Ascending aorta (tissue), 2 donors: ENCODE measurements at regions not wholly inside any gene's neighbourhood (a gene's known extent, or its start where the extent isn't known, plus 50 kb on each side); places are given as distances from the start of the nearest gene placed in this dataset.
"Not testable (repeated sequence)": the region's sequence is repeated elsewhere in the genome, so short reads cannot be mapped to it uniquely, and the experiment has no call there.

Experiments used
- DNase-seq, 2 donors: peaks; one replicate each; pipeline ENCODE4 v3.0.0-alpha.2; 2019; ENCODE audit warnings: low spot score in 2 of 2
- H3K27ac ChIP-seq, 2 donors: fragments of 200-600 bp; sonication (generic); one replicate each; pipeline ENCODE4 v1.5.1; 2016 to 2017; ENCODE audit warnings: mild to moderate bottlenecking in 1 of 2
- H3K27me3 ChIP-seq: fragments of 200-600 bp; sonication (generic); one replicate; pipeline ENCODE4 v1.5.1; 2017
- H3K36me3 ChIP-seq, 2 donors: fragments of 200-600 bp; sonication (generic); one replicate each; pipeline ENCODE4 v1.5.1; 2016
- H3K4me1 ChIP-seq, 2 donors: fragments of 200-600 bp; sonication (generic); one replicate each; pipeline ENCODE4 v1.5.1; 2016 to 2017; ENCODE audit warnings: mild to moderate bottlenecking in 1 of 2
- H3K4me3 ChIP-seq, 2 donors: fragments of 200-600 bp; sonication (generic); one replicate each; pipeline ENCODE4 v1.5.1; 2016 to 2017; ENCODE audit warnings: mild to moderate bottlenecking in 1 of 2
- H3K9me3 ChIP-seq, 2 donors: fragments of 200-600 bp; sonication (generic); one replicate each; pipeline ENCODE4 v1.5.1; 2016
- intact Hi-C: fragments of 100-400 bp; cut with DNase I; formaldehyde crosslinking; loops from one replicate; pipeline ENCODE4 v1.15.1; 2023
- TF ChIP-seq, protein P1 (sequence below), 3 experiments: fragments of 200-600 bp in 2 of 3; fragments of 450-650 bp in 1 of 3; sonication (generic) in 2 of 3; IDR thresholded peaks; one replicate each; pipeline ENCODE4 v1.5.1; 2016 to 2019; ENCODE audit warnings: antibody characterized with exemption in 3 of 3, mild to moderate bottlenecking in 1 of 3, moderate library complexity in 1 of 3

DNA sequence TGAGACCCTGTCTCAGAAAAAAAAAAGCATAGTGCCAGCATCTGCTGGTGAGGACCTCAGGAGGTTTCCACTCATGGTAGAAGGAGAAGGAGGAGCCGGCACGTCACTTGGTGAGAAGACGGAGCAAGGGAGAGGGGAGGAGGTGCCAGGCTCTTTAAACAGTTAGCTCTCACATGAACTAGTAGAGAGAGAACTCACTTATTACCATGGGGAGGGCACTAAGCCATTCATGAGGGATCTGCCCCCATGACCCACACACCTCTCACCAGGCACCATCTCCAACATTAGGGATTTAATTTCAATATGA, 62.9 kb upstream of the VKORC1L1 start:
- no peaks in the 10 kb centered on the region for H3K9me3 ChIP-seq
- no peak overlapping the region for H3K4me3 ChIP-seq
- H3K4me1 ChIP-seq = no peaks in the 10 kb centered on the region
- H3K27me3 ChIP-seq = no peaks in the 10 kb centered on the region
- no peak for DNase-seq
- H3K36me3 ChIP-seq = no peaks in the 10 kb centered on the region
- TF ChIP-seq, protein P1, sequence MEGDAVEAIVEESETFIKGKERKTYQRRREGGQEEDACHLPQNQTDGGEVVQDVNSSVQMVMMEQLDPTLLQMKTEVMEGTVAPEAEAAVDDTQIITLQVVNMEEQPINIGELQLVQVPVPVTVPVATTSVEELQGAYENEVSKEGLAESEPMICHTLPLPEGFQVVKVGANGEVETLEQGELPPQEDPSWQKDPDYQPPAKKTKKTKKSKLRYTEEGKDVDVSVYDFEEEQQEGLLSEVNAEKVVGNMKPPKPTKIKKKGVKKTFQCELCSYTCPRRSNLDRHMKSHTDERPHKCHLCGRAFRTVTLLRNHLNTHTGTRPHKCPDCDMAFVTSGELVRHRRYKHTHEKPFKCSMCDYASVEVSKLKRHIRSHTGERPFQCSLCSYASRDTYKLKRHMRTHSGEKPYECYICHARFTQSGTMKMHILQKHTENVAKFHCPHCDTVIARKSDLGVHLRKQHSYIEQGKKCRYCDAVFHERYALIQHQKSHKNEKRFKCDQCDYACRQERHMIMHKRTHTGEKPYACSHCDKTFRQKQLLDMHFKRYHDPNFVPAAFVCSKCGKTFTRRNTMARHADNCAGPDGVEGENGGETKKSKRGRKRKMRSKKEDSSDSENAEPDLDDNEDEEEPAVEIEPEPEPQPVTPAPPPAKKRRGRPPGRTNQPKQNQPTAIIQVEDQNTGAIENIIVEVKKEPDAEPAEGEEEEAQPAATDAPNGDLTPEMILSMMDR (IDR thresholded peaks at IDR 0.05) = no peak
- intact Hi-C loops = no loop called here
- H3K27ac ChIP-seq = no peak overlapping the region

- intact Hi-C loops = no loop called here
- Histone ChIP-seq H3K9me3 (no peaks in the 10 kb centered on the region), H3K27me3 (no peaks in the 10 kb centered on the region), H3K4me3 (no peak overlapping the region), H3K27ac (no peak overlapping the region), H3K4me1 (no peaks in the 10 kb centered on the region), H3K36me3 (no peaks in the 10 kb centered on the region)
- DNase-seq = no peak
- TF ChIP-seq, protein P1 (IDR thresholded peaks at IDR 0.05) = no peak
These were observed 60.6 kb upstream of the VKORC1L1 start for GRCh38 chr7:65812281-65812680.

DNA sequence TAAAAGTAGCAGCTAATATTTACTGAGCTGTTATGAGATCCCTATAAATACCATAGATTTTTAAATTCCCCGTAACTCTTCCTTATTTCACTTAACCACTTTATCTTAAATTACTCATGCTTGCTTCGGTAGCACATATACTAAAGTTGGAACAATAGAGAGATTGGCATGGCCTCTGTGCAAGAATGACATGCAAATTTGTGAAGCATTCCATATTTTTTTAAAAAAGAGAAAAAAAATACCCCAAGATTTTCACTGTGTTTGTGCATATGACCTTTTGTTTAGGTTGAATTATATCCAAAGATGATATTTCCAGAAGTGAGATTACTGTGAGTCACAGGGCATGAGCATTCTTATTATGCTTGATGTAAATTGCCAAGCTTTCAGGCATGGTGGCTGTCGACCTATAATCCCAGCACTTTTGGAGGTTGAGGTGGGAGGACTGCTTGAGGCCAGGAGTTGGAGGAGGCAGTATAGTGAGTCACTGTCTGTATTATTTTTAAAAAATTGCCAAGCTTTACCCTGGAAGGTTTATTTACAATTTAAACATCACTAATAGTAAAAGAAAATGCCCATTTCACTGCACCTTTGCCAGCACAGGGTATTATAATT, 58.2 kb upstream of the VKORC1L1 start:
- H3K9me3 ChIP-seq, H3K4me1 ChIP-seq, H3K4me3 ChIP-seq, intact Hi-C loops, H3K27ac ChIP-seq, H3K36me3 ChIP-seq, DNase-seq, H3K27me3 ChIP-seq: not testable (repeated sequence)

DNA sequence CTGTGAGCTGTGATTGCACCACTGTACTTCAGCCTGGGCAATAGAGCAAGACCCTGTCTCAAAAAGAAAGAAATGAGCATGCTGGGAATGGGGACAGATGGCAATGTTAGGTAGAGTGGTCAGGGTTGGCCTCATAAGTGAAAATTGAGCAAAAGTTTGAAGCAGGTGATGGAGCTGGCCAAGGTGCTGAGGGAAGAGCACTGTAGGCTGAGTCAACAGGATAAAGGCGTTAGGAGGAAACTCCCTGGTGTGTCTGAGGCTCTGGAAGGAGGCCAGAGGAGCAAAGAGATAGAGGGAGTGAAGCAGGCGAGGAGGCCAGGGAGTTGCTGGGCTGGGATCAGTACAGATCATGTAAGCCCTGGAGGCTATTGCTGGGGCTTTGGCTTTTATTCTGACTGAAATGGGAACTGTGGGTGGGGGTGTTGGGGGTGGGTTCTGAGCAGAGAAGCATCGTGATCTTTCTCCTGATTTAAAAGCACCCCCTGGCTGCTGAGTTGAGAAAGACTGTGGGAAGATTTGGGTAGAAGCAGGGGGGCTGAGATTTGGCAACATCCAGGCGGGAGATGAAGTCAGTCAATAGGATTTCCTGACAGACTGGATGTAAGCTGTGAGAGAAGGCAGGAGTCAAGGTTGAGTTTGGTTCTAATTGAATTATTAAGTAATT, 52.5 kb upstream of the VKORC1L1 start:
- no peaks in the 10 kb centered on the region for H3K9me3 ChIP-seq
- intact Hi-C loops = no loop called here
- no peak for DNase-seq
- no peaks in the 10 kb centered on the region for H3K4me1 ChIP-seq
- no peak overlapping the region for H3K27ac ChIP-seq
- no peaks in the 10 kb centered on the region for H3K36me3 ChIP-seq
- no peaks in the 10 kb centered on the region for H3K27me3 ChIP-seq
- H3K4me3 ChIP-seq = no peak overlapping the region
- TF ChIP-seq, protein P1 (IDR thresholded peaks at IDR 0.05) = no peak
